ENCODE measurements at regions not wholly inside any gene's neighbourhood (a gene's known extent, or its start where the extent isn't known, plus 50 kb on each side); places are given as distances from the start of the nearest gene placed in this dataset.

GRCh38 chr16:86108062-86108461 is 209.1 kb downstream of the IRF8 start:
- TF ChIP-seq CTCF (IDR thresholded peaks at IDR 0.05) (no peak), POLR2AphosphoS5 (IDR thresholded peaks at IDR 0.05) (no peak), POLR2A (IDR thresholded peaks at IDR 0.05) (no peak)
